Naive thymus-derived CD8-positive, alpha-beta T cell (primary cell): ENCODE measurements at regions not wholly inside any gene's neighbourhood (a gene's known extent, or its start where the extent isn't known, plus 50 kb on each side); places are given as distances from the start of the nearest gene placed in this dataset.

ENCODE experiments used
- ATAC-seq, 2 donors: fragments of 150-1000 bp; cut with Tn5 transposase in 1 of 2; sonication (Bioruptor Pico), chemical (Tn5 transposase) in 1 of 2; 1 replicate in 1 of 2; 2 replicates in 1 of 2; pipeline ENCODE4 v1.10.0; 2021; ENCODE audit warnings: mild to moderate bottlenecking in 2 of 2, moderate library complexity in 2 of 2
- POLR2A ChIA-PET: fragments of 350-600 bp; sonication (Branson Sonifier 250); formaldehyde crosslinking; loops from one replicate; lab custom pipeline; 2021; ENCODE audit warnings: antibody characterized with exemption; lab: Charles Lee
- DNase-seq, 10 donors: peaks; one replicate each; pipeline versions ENCODE4 v3.0.0 to v3.0.0-alpha.2; 2020 to 2022
- H3K27ac Mint-ChIP-seq, 10 donors: one replicate each; pipeline ENCODE4 v1.8.0; 2020 to 2022; ENCODE audit warnings: mild to moderate bottlenecking in 10 of 10, mixed read lengths in 10 of 10, moderate library complexity in 4 of 10, inconsistent platforms in 1 of 10
- H3K27me3 Mint-ChIP-seq, 5 donors: one replicate each; pipeline ENCODE4 v1.8.0; 2021 to 2022; ENCODE audit warnings: mixed read lengths in 5 of 5
- H3K36me3 Mint-ChIP-seq, 3 donors: one replicate each; pipeline ENCODE4 v1.8.0; 2020 to 2022; ENCODE audit warnings: mixed read lengths in 3 of 3, mild to moderate bottlenecking in 2 of 3, inconsistent platforms in 1 of 3
- H3K4me1 Mint-ChIP-seq, 4 donors: one replicate each; pipeline ENCODE4 v1.8.0; 2021 to 2022; ENCODE audit warnings: mixed read lengths in 4 of 4
- H3K4me3 Mint-ChIP-seq, 10 donors: one replicate each; pipeline ENCODE4 v1.8.0; 2020 to 2022; ENCODE audit warnings: mild to moderate bottlenecking in 10 of 10, mixed read lengths in 10 of 10, moderate library complexity in 6 of 10, inconsistent platforms in 1 of 10
- H3K9me3 Mint-ChIP-seq, 9 donors: one replicate each; pipeline ENCODE4 v1.8.0; 2020 to 2022; ENCODE audit warnings: mixed read lengths in 9 of 9, mild to moderate bottlenecking in 3 of 9, inconsistent platforms in 1 of 9, moderate library complexity in 1 of 9

DNA sequence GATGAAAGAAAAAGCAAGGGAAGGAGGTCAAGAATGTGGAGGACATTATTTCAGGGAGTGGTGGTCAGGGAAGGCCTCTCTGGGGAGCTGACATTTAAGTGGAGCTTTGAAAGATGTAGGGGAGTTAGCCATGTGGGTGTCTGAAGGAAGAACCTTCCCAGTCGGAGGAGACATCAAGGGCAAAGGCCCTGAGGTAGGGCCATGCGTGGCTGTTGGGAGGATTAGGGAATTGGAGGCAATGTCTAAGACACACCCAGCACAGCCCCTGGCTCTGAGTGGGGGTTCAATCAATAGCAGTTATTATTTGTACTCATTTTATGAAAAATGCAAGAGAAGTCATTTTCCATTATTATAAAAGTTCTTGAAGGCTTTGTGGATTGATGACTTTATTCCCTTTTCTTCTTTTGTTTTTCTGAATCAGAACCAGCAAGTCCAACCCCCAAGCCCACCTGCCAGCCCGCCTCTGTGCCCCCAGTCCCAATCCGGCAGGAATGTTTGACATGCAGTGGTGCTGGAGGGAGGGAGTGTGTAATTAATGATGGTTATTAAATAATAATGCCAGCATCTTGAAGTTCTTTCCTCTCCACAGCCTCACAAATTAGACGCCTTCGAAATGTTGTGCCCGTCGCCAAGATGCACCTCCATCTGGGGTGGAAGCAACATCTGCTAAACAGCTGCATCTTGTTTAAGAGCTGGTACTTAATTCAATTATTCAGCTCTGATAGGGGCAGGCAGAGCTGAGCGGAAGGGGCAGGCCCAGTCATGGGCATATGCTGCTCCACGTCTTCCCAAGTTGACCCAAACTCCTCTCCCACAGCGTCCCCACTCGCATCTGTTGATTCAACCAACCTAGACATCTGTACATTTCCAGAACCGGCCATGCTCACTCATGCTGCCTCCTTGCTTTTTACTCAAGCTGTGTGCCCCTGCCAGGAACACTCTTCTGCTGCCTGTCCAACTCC lies 81.3 kb upstream of the SIRPA start:
- peaks cover 0 to 5% (median 2%) of the 10 kb centered on the region in 3 donors for H3K36me3 Mint-ChIP-seq
- DNase-seq, result no peak
- POLR2A ChIA-PET, result no interaction called here

DNA sequence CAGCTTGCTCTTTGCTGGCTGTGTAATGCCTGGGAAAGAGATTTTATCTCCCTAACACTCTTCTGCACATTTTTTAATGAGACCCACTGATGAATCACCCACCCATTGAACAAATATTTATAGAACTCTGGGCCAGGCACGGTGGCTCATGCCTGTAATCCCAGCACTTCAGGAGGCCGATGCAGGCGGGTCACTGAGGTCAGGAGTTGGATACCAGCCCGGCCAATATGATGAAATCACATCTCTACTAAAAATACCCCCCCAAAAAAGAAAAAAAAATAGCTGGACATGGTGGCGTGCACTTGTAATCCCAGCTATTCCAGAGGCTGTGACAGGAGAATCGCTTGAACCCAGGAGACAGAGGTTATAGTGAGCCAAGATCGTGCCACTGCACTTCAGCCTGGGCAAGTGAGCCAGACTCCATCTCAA lies 82.1 kb upstream of the SIRPA start:
- POLR2A ChIA-PET, result no interaction called here
- H3K27me3 Mint-ChIP-seq, result peaks cover 22 to 67% (median 38%) of the 10 kb centered on the region in 5 donors
- H3K36me3 Mint-ChIP-seq, result peaks cover 0 to 5% (median 0%) of the 10 kb centered on the region in 3 donors
- no peak overlapping the region for H3K27ac Mint-ChIP-seq
- H3K4me3 Mint-ChIP-seq, result no peak overlapping the region
- H3K9me3 Mint-ChIP-seq, result no peaks in the 10 kb centered on the region
- DNase-seq (no peak), ATAC-seq (no peak)
- peaks cover 24 to 39% (median 34%) of the 10 kb centered on the region in 4 donors for H3K4me1 Mint-ChIP-seq

More for the DNA sequence above, 81.3 kb upstream of the SIRPA start:
- no peak overlapping the region for H3K4me3 Mint-ChIP-seq
- H3K9me3 Mint-ChIP-seq, result no peaks in the 10 kb centered on the region
- no peak for ATAC-seq
- H3K4me1 Mint-ChIP-seq, result peaks cover 32 to 48% (median 42%) of the 10 kb centered on the region in 4 donors
- peaks cover 31 to 71% (median 47%) of the 10 kb centered on the region in 5 donors for H3K27me3 Mint-ChIP-seq
- H3K27ac Mint-ChIP-seq, result no peak overlapping the region

DNA sequence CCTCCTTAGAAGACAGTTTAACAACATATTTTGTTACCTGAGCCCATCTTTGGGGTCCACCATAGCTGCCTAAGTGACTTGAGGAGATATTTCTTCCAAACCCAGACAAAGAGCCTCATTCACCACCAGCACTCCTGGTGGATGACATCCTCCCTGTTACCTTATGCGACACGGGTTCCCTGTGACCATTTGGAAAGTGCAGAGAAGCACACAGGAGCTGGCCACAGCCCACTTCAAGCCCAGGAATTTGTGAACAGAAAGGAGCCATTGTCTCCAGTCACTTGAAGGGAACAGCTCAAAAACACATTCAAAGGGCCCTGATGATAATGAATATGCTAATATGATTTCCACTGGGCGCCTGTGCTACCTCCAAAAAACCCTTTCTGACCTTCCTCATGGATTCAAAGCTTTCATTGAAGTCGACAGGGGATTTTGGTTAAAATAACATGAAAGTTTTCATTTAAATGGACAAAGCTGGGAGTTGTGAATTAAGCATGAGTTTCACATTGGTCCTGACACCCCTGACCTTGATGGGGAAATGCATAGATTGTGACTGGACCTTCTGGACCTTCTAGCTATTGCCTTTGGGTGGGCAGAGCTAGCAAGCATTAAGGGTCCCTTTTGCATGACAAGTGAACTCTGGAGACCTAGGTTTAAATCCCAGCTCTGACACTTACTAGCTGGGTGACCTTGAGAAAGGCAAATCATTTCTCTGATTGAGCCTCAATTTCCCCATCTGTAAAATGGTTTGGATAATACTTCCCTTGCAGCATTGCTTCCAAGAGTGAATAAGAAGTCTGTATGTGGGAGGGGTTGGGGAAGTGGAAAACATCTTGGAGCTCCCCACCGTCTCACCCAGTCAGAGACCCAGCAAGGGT lies 83.3 kb upstream of the SIRPA start:
- H3K36me3 Mint-ChIP-seq, result peaks cover 0 to 5% (median 0%) of the 10 kb centered on the region in 3 donors
- H3K27ac Mint-ChIP-seq, result peak overlapping the region in 2 of 10 donors; percentile 4 to 15
- DNase-seq (no peak), ATAC-seq (no peak)
- no peaks in the 10 kb centered on the region for H3K9me3 Mint-ChIP-seq
- peaks cover 15 to 27% (median 21%) of the 10 kb centered on the region in 4 donors for H3K4me1 Mint-ChIP-seq
- POLR2A ChIA-PET, result no interaction called here
- peak overlapping the region in 1 of 10 donors; percentile 12 for H3K4me3 Mint-ChIP-seq
- H3K27me3 Mint-ChIP-seq, result peaks cover 21 to 70% (median 41%) of the 10 kb centered on the region in 5 donors

DNA sequence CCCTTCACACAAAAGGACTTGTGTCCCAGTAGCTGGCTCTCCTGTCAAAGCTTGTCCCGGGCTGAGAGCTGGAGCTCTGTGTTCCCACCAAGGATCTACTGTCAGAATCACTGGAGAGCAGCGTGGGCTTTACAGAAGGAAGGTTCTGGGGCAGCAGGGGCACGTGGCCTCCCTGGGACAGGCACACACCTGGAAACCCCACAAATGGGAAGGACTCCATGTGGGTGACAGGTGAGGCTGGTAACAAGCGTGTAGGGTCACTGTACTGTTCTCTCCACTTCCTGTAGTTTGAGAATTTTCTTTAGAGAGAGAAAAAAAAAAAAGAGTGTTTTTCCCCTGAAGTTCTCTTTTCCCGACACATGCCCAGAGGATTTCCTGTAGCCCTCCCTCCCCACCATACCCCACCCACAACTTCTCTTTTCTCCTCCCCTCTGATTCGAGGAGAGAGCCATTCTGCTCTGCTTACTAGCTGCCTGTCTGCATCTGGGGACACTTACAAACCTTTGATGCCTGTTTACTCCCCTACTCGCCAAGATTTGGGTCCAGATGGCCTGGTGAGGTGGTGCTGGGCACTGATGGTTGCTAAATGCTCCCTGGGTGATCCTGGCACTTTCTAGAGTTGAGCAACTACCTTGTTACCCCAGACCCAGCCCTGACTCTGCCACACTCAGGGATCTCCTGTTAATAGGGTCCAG lies 84.1 kb upstream of the SIRPA start:
- Mint-ChIP-seq H3K4me1 (peaks cover 9 to 19% (median 14%) of the 10 kb centered on the region in 4 donors), H3K4me3 (peak overlapping the region in 3 of 10 donors; percentile 8 to 19 (median 12)), H3K27ac (peak overlapping the region in 3 of 10 donors; percentile 4 to 18 (median 15)), H3K36me3 (peaks cover 0 to 5% (median 0%) of the 10 kb centered on the region in 3 donors), H3K9me3 (no peaks in the 10 kb centered on the region), H3K27me3 (peaks cover 18 to 64% (median 38%) of the 10 kb centered on the region in 5 donors)
- no peak for ATAC-seq
- POLR2A ChIA-PET, result no interaction called here
- no peak for DNase-seq

DNA sequence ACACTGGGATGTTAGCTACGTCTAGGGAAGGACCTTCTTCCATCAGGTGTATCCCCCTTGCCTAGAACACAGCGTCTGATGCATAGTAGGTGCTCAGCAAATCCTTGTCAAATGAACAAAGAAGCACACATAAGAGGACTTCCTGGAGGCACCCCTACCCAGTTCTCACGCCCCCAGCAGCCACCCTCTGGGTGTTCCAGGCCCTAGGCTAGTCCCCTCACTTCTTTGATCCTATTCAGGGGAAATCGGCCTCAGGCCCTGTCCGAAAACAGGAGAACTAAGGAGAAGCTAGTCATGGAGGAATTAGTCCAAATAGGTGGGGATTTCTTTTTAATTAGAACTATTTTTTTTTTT lies 84.7 kb upstream of the SIRPA start:
- Mint-ChIP-seq H3K9me3 (no peaks in the 10 kb centered on the region), H3K27ac (no peak overlapping the region), H3K36me3 (peaks cover 0 to 5% (median 0%) of the 10 kb centered on the region in 3 donors), H3K27me3 (peaks cover 15 to 59% (median 33%) of the 10 kb centered on the region in 5 donors), H3K4me3 (no peak overlapping the region), H3K4me1 (peaks cover 8 to 17% (median 12%) of the 10 kb centered on the region in 4 donors)
- ATAC-seq, result no peak
- no peak for DNase-seq
- POLR2A ChIA-PET, result no interaction called here

DNA sequence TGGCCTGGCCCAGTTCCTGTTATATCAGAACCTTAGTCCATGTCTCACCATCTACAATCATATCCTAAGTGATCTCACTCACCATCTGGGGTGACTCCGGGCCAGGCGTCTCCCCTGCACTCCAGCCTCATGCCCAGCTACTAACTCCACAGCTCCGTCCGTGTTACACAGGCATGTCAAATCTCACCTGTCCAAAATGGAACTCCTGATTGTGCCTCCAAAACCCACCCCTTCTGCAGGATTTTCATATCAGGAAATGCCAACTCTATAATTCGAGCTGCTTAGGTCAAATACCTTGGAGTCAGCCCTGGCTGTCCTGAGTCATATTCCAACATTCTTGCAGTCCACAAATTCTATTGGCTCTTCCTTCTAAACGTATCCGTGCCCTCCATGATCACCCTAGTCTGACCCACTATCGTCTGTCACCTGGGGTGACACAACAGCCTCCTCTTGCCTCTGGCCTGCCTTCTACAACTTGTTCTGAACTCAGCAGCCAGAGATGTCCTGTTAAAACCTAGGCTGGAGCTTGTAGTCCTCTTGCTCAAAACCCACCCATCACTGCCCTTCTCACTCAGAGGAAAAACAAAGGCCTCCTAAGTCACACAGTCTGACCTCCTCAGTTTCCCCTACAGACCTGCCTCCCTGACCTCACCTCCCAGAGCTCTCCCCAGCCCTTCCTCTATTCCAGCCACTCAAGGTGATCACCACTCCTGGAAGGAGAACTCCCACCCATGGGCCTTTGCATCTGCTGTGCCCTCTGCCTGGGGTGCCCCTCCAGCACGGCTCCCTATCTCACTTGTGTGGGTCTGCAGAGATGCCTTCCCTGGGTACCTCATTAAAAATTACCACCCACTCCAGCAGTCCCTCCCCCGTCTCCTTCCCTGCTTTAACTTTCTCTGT lies 85.3 kb upstream of the SIRPA start:
- POLR2A ChIA-PET, result no interaction called here

DNA sequence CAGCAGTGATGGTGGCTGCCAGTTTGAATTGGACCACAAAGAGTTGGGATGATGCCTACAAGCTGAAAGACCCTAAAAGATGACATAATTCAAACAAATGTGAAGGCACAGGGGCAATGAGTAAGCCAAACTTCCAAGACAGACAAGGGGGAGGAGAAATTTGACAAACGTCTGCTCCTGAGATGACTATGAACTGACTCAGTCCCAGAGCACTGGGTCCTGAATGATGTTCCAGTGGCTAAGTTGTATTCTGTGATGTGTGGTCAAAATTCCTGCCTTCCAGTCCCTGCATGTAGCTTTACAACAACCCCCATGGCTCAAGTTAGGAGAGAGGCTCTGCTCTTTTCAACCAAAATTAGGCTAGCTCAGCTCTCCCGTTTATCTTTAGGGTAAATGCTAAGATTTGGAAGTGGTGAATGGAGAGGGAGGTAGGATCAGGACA lies 86.1 kb upstream of the SIRPA start:
- POLR2A ChIA-PET, result no interaction called here
- Mint-ChIP-seq H3K36me3 (no peaks in the 10 kb centered on the region), H3K27me3 (peaks cover 9 to 59% (median 34%) of the 10 kb centered on the region in 5 donors), H3K4me3 (no peak overlapping the region), H3K4me1 (peaks cover 8 to 22% (median 14%) of the 10 kb centered on the region in 4 donors), H3K9me3 (no peaks in the 10 kb centered on the region), H3K27ac (no peak overlapping the region)
- DNase-seq, result no peak
- ATAC-seq, result no peak

More for the DNA sequence above, 85.3 kb upstream of the SIRPA start:
- no peak for ATAC-seq
- peaks cover 9 to 59% (median 32%) of the 10 kb centered on the region in 5 donors for H3K27me3 Mint-ChIP-seq
- no peak overlapping the region for H3K27ac Mint-ChIP-seq
- no peaks in the 10 kb centered on the region for H3K36me3 Mint-ChIP-seq
- no peak for DNase-seq
- H3K9me3 Mint-ChIP-seq, result no peaks in the 10 kb centered on the region
- peaks cover 8 to 17% (median 12%) of the 10 kb centered on the region in 4 donors for H3K4me1 Mint-ChIP-seq
- no peak overlapping the region for H3K4me3 Mint-ChIP-seq

DNA sequence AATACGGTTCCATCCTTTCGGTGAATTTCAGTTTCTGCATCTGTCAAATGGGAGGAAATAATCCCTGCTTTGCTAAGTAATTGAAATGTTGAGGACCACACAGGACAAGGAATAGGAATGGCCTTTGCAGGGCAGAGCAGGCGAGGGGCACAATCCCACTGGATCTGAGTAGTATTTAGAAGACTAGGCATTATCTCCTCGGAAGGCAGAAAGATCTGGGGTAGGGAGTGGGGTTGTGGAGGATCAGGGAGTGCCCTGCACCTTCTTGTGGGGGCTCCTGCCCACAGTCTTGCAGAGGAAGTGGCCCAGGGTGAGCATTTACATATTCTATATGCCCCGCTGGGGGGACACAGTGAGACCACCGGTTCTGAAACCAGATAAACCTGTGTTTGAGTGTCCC lies 87.1 kb upstream of the SIRPA start:
- Mint-ChIP-seq H3K9me3 (no peaks in the 10 kb centered on the region), H3K27me3 (peaks cover 8 to 56% (median 34%) of the 10 kb centered on the region in 5 donors), H3K4me3 (no peak overlapping the region), H3K4me1 (peaks cover 11 to 26% (median 17%) of the 10 kb centered on the region in 4 donors), H3K36me3 (no peaks in the 10 kb centered on the region), H3K27ac (no peak overlapping the region)
- ATAC-seq (no peak), DNase-seq (no peak)
- POLR2A ChIA-PET, result no interaction called here

DNA sequence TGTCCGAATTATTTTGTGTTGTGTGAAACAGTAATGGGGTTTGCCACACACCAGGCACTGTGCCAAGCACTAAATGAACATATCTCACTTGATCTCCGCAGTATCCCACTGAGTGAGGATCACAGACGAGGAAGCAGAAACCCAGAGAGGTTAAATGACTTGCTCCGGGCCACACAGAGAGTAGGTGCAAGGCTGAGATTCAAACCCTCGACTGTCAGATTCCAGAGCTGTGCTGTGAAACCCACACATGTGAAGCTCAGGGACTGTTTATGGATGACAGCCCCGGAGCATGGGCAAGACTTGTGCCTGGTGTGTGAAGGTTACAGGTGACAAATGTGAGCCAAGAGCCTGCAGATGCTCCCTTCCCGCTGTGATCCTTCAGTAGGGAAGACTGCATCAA lies 87.8 kb upstream of the SIRPA start:
- H3K27ac Mint-ChIP-seq, result no peak overlapping the region
- DNase-seq (no peak), ATAC-seq (no peak)
- peaks cover 13 to 29% (median 21%) of the 10 kb centered on the region in 4 donors for H3K4me1 Mint-ChIP-seq
- peaks cover 9 to 61% (median 37%) of the 10 kb centered on the region in 5 donors for H3K27me3 Mint-ChIP-seq
- no peak overlapping the region for H3K4me3 Mint-ChIP-seq
- no peaks in the 10 kb centered on the region for H3K36me3 Mint-ChIP-seq
- POLR2A ChIA-PET, result no interaction called here
- H3K9me3 Mint-ChIP-seq, result no peaks in the 10 kb centered on the region

DNA sequence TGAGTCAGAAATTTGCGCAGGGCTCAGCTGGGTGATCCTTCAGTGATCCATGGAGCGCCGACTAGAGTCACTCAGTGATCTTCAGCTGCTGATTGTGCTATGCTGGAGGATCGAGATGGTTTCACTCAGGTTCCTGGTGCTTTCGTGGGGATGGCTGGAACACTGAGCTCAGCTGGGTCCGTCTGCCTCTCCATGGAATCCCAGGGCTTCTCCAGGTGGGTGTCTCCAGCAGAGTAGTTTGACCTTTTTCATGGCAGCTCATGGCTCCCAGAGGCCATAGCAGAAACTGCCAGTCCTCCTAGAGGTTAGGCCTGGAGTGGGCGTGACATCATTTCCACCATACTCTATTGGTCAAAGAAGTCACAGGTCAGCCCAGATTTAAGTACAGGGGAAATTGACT lies 88.8 kb upstream of the SIRPA start:
- DNase-seq, result no peak
- ATAC-seq, result no peak
- Mint-ChIP-seq H3K9me3 (no peaks in the 10 kb centered on the region), H3K4me1 (peaks cover 14 to 33% (median 24%) of the 10 kb centered on the region in 4 donors), H3K36me3 (no peaks in the 10 kb centered on the region), H3K27me3 (peaks cover 17 to 70% (median 45%) of the 10 kb centered on the region in 5 donors), H3K4me3 (no peak overlapping the region), H3K27ac (peak overlapping the region in 1 of 10 donors; percentile 45)
- POLR2A ChIA-PET, result no interaction called here

DNA sequence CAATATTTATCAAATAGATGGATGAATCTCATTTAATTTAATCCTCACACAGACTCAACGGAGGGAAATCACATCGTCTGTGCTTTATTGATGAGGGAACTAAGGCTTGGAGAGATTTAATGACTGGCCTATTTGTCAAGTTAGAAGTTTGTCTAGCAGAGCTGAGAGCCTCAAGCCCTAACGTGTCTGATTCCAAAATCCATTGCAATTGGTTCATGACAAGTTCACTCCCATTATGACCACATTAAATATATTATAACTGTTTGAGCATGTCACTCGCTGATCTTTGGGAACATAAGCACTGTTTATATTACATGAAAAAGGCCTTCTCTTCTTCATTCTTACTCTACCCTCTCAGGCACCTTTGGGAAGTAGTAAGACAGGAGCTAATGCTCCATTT lies 89.4 kb upstream of the SIRPA start:
- Mint-ChIP-seq H3K36me3 (no peaks in the 10 kb centered on the region), H3K9me3 (no peaks in the 10 kb centered on the region), H3K27ac (no peak overlapping the region), H3K4me3 (no peak overlapping the region), H3K27me3 (peaks cover 20 to 77% (median 48%) of the 10 kb centered on the region in 5 donors), H3K4me1 (peaks cover 11 to 27% (median 18%) of the 10 kb centered on the region in 4 donors)
- DNase-seq, result no peak
- ATAC-seq, result no peak
- POLR2A ChIA-PET, result no interaction called here
